Mesothelial cell of epicardium (in vitro differentiated cells): ENCODE measurements at regions not wholly inside any gene's neighbourhood (a gene's known extent, or its start where the extent isn't known, plus 50 kb on each side); places are given as distances from the start of the nearest gene placed in this dataset.

Source experiments
- DNase-seq, 2 experiments: peaks; one replicate each; pipeline ENCODE4 v3.0.0; 2021; ENCODE audit warnings: low spot score in 2 of 2; ENCODE audit not compliant: unreplicated experiment in 2 of 2
- H3K27ac Mint-ChIP-seq: 2 replicates; pipeline ENCODE4 v1.8.0; 2021; ENCODE audit warnings: mixed read lengths
- H3K27me3 Mint-ChIP-seq: 2 replicates; pipeline ENCODE4 v1.8.0; 2021; ENCODE audit warnings: low read depth, mixed read lengths
- H3K36me3 Mint-ChIP-seq: 2 replicates; pipeline ENCODE4 v1.8.0; 2021; ENCODE audit warnings: mixed read lengths
- H3K4me1 Mint-ChIP-seq: 2 replicates; pipeline ENCODE4 v1.8.0; 2021; ENCODE audit warnings: mixed read lengths
- H3K4me3 Mint-ChIP-seq: 2 replicates; pipeline ENCODE4 v1.8.0; 2021; ENCODE audit warnings: mild to moderate bottlenecking, moderate library complexity, mixed read lengths
- H3K9me3 Mint-ChIP-seq: 2 replicates; pipeline ENCODE4 v1.8.0; 2021; ENCODE audit warnings: mixed read lengths
- CTCF ChIP-seq: fragments of 200-600 bp; sonication (generic); IDR thresholded peaks from one replicate; pipeline ENCODE4 v1.5.0; 2021; ENCODE audit warnings: antibody characterized with exemption; ENCODE audit not compliant: unreplicated experiment

- H3K4me1 Mint-ChIP-seq = peaks cover 11% of the 10 kb centered on the region
- H3K9me3 Mint-ChIP-seq = no peaks in the 10 kb centered on the region
- no peak for DNase-seq
- no peak overlapping the region for H3K4me3 Mint-ChIP-seq
- peak overlapping the region; percentile 30 for H3K27ac Mint-ChIP-seq
- no peaks in the 10 kb centered on the region for H3K27me3 Mint-ChIP-seq
- H3K36me3 Mint-ChIP-seq = no peaks in the 10 kb centered on the region
- TF ChIP-seq CTCF = no peak
Observed at GRCh38 chr6:95175927-95176675, 401.2 kb upstream of the MANEA start.

GRCh38 chr6:95185874-95186273, 391.5 kb upstream of the MANEA start:
- DNase-seq = no peak
- Mint-ChIP-seq H3K4me1 (no peaks in the 10 kb centered on the region), H3K27me3 (peaks cover 8% of the 10 kb centered on the region), H3K36me3 (no peaks in the 10 kb centered on the region), H3K4me3 (no peak overlapping the region), H3K9me3 (no peaks in the 10 kb centered on the region), H3K27ac (no peak overlapping the region)
- TF ChIP-seq CTCF = no peak

- DNase-seq = no peak
- Mint-ChIP-seq H3K9me3 (no peaks in the 10 kb centered on the region), H3K4me1 (no peaks in the 10 kb centered on the region), H3K4me3 (no peak overlapping the region), H3K27ac (no peak overlapping the region), H3K36me3 (no peaks in the 10 kb centered on the region), H3K27me3 (peaks cover 8% of the 10 kb centered on the region)
- no peak for TF ChIP-seq CTCF
Observed at GRCh38 chr6:95186710-95187109, 390.6 kb upstream of the MANEA start.

- Mint-ChIP-seq H3K9me3 (no peaks in the 10 kb centered on the region), H3K27me3 (no peaks in the 10 kb centered on the region), H3K4me3 (no peak overlapping the region), H3K4me1 (no peaks in the 10 kb centered on the region), H3K27ac (no peak overlapping the region), H3K36me3 (no peaks in the 10 kb centered on the region)
- TF ChIP-seq CTCF = no peak
- DNase-seq = no peak
Observed at GRCh38 chr6:95197590-95197989, 379.7 kb upstream of the MANEA start.

GRCh38 chr6:95203153-95203754, 374.1 kb upstream of the MANEA start:
- Mint-ChIP-seq H3K4me3 (no peak overlapping the region), H3K36me3 (no peaks in the 10 kb centered on the region), H3K9me3 (no peaks in the 10 kb centered on the region), H3K4me1 (no peaks in the 10 kb centered on the region), H3K27me3 (no peaks in the 10 kb centered on the region), H3K27ac (no peak overlapping the region)
- peak in 1 of 2 experiments; percentile 21 for DNase-seq
- TF ChIP-seq CTCF = peak; percentile 74
